ENCODE measurements at regions not wholly inside any gene's neighbourhood (a gene's known extent, or its start where the extent isn't known, plus 50 kb on each side); places are given as distances from the start of the nearest gene placed in this dataset.

- no peak for TF ChIP-seq CTCF (IDR thresholded peaks at IDR 0.05)
- no peak for TF ChIP-seq POLR2A (IDR thresholded peaks at IDR 0.05)
These were observed 2662.4 kb upstream of the PCDH20 start for GRCh38 chr13:64078025-64078424.
